ENCODE measurements at regions not wholly inside any gene's neighbourhood (a gene's known extent, or its start where the extent isn't known, plus 50 kb on each side); places are given as distances from the start of the nearest gene placed in this dataset.

- TF ChIP-seq ZNF234 (CRISPR knock-in tag; conservative IDR thresholded peaks at IDR 0.05) (no peak), ATF3 (CRISPR knock-in tag; IDR thresholded peaks at IDR 0.05) (no peak), KAT7 (CRISPR knock-in tag; IDR thresholded peaks at IDR 0.05; ENCODE audit: borderline replicate concordance) (no peak), ZNF629 (CRISPR knock-in tag; conservative IDR thresholded peaks at IDR 0.05) (no peak), ZNF263 (CRISPR knock-in tag; IDR thresholded peaks at IDR 0.05) (no peak)
- TF ChIP-seq, protein P1, sequence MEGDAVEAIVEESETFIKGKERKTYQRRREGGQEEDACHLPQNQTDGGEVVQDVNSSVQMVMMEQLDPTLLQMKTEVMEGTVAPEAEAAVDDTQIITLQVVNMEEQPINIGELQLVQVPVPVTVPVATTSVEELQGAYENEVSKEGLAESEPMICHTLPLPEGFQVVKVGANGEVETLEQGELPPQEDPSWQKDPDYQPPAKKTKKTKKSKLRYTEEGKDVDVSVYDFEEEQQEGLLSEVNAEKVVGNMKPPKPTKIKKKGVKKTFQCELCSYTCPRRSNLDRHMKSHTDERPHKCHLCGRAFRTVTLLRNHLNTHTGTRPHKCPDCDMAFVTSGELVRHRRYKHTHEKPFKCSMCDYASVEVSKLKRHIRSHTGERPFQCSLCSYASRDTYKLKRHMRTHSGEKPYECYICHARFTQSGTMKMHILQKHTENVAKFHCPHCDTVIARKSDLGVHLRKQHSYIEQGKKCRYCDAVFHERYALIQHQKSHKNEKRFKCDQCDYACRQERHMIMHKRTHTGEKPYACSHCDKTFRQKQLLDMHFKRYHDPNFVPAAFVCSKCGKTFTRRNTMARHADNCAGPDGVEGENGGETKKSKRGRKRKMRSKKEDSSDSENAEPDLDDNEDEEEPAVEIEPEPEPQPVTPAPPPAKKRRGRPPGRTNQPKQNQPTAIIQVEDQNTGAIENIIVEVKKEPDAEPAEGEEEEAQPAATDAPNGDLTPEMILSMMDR (CRISPR knock-in tag; IDR thresholded peaks at IDR 0.05) = no peak
Observed at GRCh38 chr10:89846281-89846630, 144.9 kb downstream of the KIF20B start.

All from HepG2 (cell line).